ENCODE measurements at regions not wholly inside any gene's neighbourhood (a gene's known extent, or its start where the extent isn't known, plus 50 kb on each side); places are given as distances from the start of the nearest gene placed in this dataset.

GRCh38 chr3:98969295-98969694, 67.8 kb upstream of the DCBLD2 start:
- Histone ChIP-seq H3K36me3 (ENCODE audit: insufficient read depth, low read length, poor library complexity, severe bottlenecking) (no peaks in the 10 kb centered on the region), H3K4me1 (ENCODE audit: insufficient read depth, low read length, poor library complexity, severe bottlenecking) (peaks cover 8% of the 10 kb centered on the region), H3K4me3 (ENCODE audit: low read depth, low read length, poor library complexity, severe bottlenecking) (no peak overlapping the region), H3K9me3 (ENCODE audit: low read depth, low read length, poor library complexity, severe bottlenecking) (no peaks in the 10 kb centered on the region), H3K27me3 (replicated peaks; ENCODE audit: insufficient read depth, low read depth, low read length, poor library complexity) (no peaks in the 10 kb centered on the region), H3K27ac (ENCODE audit: low read depth, low read length, poor library complexity, severe bottlenecking) (no peak overlapping the region)
- no peak for DNase-seq (ENCODE audit: low spot score)
- intact Hi-C loops (cut with micrococcal nuclease; ENCODE audit: unreplicated experiment), result loop anchor here (5.0 kb wide), 1 partner anchor 67 kb away; the partner anchor contains the start of gene DCBLD2
- ChIA-PET CTCF (no interaction called here), POLR2A (ENCODE audit: low non-redundant PET) (no interaction called here)
- no TSS peak for BruUV-seq (replicated peaks)
- no peak for TF ChIP-seq CTCF (conservative IDR thresholded peaks at IDR 0.05; ENCODE audit: low read depth, low read length)
- TF ChIP-seq EZH2 (IDR thresholded peaks at IDR 0.05; ENCODE audit: borderline replicate concordance, low read depth, low read length, poor library complexity, severe bottlenecking), result no peak

- H3K27ac ChIP-seq (ENCODE audit: low read depth, low read length, poor library complexity, severe bottlenecking), result no peak overlapping the region
- no peak for TF ChIP-seq CTCF (conservative IDR thresholded peaks at IDR 0.05; ENCODE audit: low read depth, low read length)
- H3K4me1 ChIP-seq (ENCODE audit: insufficient read depth, low read length, poor library complexity, severe bottlenecking), result peaks cover 8% of the 10 kb centered on the region
- no TSS peak for BruUV-seq (replicated peaks)
- ChIA-PET CTCF (no interaction called here), POLR2A (ENCODE audit: low non-redundant PET) (no interaction called here)
- intact Hi-C loops (cut with micrococcal nuclease; ENCODE audit: unreplicated experiment), result loop anchor here (5.0 kb wide), 1 partner anchor 67 kb away; the partner anchor contains the start of gene DCBLD2
- no peaks in the 10 kb centered on the region for H3K36me3 ChIP-seq (ENCODE audit: insufficient read depth, low read length, poor library complexity, severe bottlenecking)
- DNase-seq (ENCODE audit: low spot score), result no peak
- no peaks in the 10 kb centered on the region for H3K9me3 ChIP-seq (ENCODE audit: low read depth, low read length, poor library complexity, severe bottlenecking)
- no peak overlapping the region for H3K4me3 ChIP-seq (ENCODE audit: low read depth, low read length, poor library complexity, severe bottlenecking)
- H3K27me3 ChIP-seq (replicated peaks; ENCODE audit: insufficient read depth, low read depth, low read length, poor library complexity), result no peaks in the 10 kb centered on the region
These were observed 67.3 kb upstream of the DCBLD2 start for GRCh38 chr3:98968824-98969223.

GRCh38 chr3:98968347-98968746, 66.9 kb upstream of the DCBLD2 start:
- intact Hi-C loops (cut with micrococcal nuclease; ENCODE audit: unreplicated experiment), result loop anchor here (5.0 kb wide), 1 partner anchor 66 kb away; the partner anchor contains the start of gene DCBLD2
- ChIA-PET CTCF (no interaction called here), POLR2A (ENCODE audit: low non-redundant PET) (no interaction called here)
- H3K4me1 ChIP-seq (ENCODE audit: insufficient read depth, low read length, poor library complexity, severe bottlenecking), result peaks cover 8% of the 10 kb centered on the region
- H3K36me3 ChIP-seq (ENCODE audit: insufficient read depth, low read length, poor library complexity, severe bottlenecking), result no peaks in the 10 kb centered on the region
- no peak overlapping the region for H3K27ac ChIP-seq (ENCODE audit: low read depth, low read length, poor library complexity, severe bottlenecking)
- H3K9me3 ChIP-seq (ENCODE audit: low read depth, low read length, poor library complexity, severe bottlenecking), result no peaks in the 10 kb centered on the region
- H3K4me3 ChIP-seq (ENCODE audit: low read depth, low read length, poor library complexity, severe bottlenecking), result no peak overlapping the region
- TF ChIP-seq EZH2 (IDR thresholded peaks at IDR 0.05; ENCODE audit: borderline replicate concordance, low read depth, low read length, poor library complexity, severe bottlenecking) (no peak), CTCF (conservative IDR thresholded peaks at IDR 0.05; ENCODE audit: low read depth, low read length) (no peak)
- no TSS peak for BruUV-seq (replicated peaks)
- no peak for DNase-seq (ENCODE audit: low spot score)
- no peaks in the 10 kb centered on the region for H3K27me3 ChIP-seq (replicated peaks; ENCODE audit: insufficient read depth, low read depth, low read length, poor library complexity)
